GM18517 (cell line): ENCODE measurements at regions not wholly inside any gene's neighbourhood (a gene's known extent, or its start where the extent isn't known, plus 50 kb on each side); places are given as distances from the start of the nearest gene placed in this dataset.
"Not testable (repeated sequence)": the region's sequence is repeated elsewhere in the genome, so short reads cannot be mapped to it uniquely, and the experiment has no call there.

Experiments
- ATAC-seq: cut with Tn5 transposase; IDR thresholded peaks from one replicate; pipeline ENCODE4 v1.9.1; 2021; ENCODE audit warnings: mild to moderate bottlenecking, moderate library complexity; ENCODE audit not compliant: unreplicated experiment

DNA sequence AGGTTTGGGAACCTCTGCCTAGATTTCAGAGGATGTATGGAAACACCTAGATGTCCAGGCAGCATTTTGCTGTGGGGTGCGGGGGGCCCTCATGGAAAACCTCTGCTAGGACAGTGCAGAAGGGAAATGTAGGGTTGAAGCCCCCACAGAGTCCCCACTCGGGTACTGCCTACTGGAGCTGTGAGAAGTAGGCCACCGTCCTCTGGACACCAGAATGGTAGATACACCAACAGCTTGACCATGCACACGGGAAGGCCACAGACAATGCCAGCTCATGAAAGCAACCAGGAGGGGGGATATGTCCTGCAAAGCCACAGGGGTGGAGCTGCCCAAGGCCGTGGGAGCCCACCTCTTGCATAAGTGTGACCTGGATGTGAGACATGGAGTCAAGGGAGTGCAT is 1336.5 kb downstream of the SPATA31A7 start:
- ATAC-seq: not testable (repeated sequence)

DNA sequence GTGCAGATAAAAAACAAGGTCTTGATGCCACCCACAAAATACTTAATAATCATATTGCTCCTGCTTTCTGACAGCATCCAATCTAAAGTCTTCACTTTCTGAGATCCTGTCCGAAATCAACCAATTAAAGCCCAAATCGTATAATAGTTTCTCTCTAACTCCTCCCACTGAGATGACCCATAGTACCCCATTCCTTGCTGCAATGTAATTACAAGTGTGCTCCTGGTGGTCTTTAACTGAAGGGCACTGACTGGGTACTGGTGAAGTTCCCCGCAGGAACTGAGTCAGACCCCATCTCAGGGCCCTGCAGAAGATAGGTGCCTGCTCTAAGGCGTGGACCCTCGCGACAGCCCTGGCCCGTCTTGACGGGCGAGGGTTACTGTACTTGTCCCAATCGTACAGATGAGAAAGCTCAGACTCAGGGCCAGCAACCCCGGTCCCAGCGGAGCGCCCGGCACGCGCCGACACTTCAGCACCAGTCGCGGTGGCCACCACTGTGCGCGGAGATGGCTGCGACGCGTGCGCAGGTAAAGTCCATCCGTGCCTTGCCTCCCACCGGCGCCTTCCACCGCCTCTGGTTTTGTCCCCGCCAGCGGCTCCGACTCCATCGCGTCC is 1342.4 kb downstream of the SPATA31A7 start:
- ATAC-seq: not testable (repeated sequence)

DNA sequence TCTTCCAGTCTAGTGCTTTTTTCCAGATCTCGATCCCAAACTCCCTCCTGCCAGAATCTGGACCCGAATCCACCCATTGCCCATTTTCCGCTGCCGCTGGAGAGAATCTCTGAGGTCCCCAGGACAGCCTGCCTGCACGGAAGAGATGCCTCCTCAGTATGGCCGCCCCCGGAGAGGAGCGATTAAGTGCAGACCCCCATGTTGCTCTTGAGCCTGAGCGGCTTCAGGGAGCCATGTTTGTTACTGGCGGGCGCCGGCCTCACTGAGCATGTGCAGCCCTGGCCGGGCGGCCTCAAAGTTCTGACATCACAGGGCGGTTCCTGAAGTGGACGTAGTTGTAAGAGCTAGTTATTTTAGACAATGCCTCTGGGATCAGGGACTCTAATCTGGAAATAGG is 1342.9 kb downstream of the SPATA31A7 start:
- not testable (repeated sequence) for ATAC-seq

GRCh38 chr9:62550539-62550938 is 1360.7 kb downstream of the SPATA31A7 start:
- peak; percentile 74 for ATAC-seq

DNA sequence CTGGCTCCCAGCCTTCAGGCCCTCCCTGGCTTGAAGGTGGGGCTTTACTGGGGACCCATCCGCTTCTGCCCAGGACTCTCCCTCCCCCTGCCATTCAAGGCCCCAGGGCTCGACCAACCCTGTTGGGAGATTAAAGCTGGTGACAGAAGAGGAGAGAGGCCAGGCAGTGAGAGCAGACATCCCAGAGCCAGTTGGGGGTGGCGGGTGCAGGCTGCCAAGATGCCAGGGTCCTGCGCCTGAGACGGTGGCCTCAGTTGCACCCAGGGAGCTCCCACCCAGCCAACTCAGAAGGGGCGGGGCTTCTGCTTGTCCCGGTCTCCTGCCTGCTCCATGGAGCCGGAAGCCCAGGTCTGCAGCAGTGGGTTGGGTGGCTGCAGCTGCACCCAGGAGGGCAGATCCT is 1370.8 kb downstream of the SPATA31A7 start:
- not testable (repeated sequence) for ATAC-seq

DNA sequence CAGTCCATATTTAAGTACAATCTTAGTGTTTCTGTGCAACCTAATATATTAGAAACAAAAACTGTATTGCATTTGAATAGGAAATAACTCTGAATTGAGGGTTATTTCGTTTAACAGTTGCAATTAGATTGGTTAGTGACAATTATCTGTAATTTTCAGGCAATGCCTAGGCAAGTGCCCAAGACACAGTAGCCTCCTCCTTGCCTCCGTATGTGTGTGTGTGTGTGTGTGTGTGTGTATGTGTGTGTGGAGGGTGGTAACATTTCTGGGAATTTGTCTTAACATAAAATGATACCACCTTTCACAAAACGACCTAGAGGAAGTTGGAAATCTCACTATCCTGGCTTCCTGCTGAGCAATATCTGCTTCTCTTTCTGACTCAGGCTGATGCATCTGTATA is 1375.3 kb downstream of the SPATA31A7 start:
- not testable (repeated sequence) for ATAC-seq

DNA sequence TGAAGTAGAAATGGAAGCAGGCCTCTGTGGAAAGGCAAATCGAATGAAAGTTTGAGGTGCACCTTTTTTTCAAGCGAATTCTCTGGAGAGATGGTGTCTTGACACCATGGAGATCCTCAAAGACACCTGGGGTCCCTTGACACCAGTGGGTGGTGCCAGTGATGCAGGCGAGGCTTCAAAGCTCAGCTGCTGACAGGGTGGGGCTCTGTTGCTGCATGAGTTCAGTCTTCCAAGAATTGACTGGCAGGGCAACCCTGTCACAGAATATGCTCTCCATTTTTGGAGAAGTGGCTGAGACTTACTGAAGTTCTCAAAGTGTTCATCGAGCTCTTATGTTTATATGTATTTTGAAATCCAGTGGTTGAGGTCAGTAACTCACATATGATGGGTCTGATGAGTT is 1376.6 kb downstream of the SPATA31A7 start:
- ATAC-seq: not testable (repeated sequence)

GRCh38 chr9:62597128-62597527 is 1407.3 kb downstream of the SPATA31A7 start:
- not testable (repeated sequence) for ATAC-seq
